NT2/D1 (cell line): ENCODE measurements at regions not wholly inside any gene's neighbourhood (a gene's known extent, or its start where the extent isn't known, plus 50 kb on each side); places are given as distances from the start of the nearest gene placed in this dataset.

Source experiments
- SUZ12 ChIP-seq: IDR thresholded peaks from 2 replicates; pipeline ENCODE4 v1.6.1; 2011; ENCODE audit not compliant: insufficient read length, insufficient read depth; ENCODE audit errors: extremely low read depth
- YY1 ChIP-seq: IDR thresholded peaks from 2 replicates; pipeline ENCODE4 v1.6.1; 2011; ENCODE audit not compliant: insufficient read length, insufficient read depth
- ZNF274 ChIP-seq: IDR thresholded peaks from 2 replicates; pipeline ENCODE4 v1.6.1; 2011; ENCODE audit warnings: mild to moderate bottlenecking, low read depth, low read length

- TF ChIP-seq SUZ12 (no peak), ZNF274 (no peak), YY1 (no peak)
Measured at GRCh38 chr12:116418551-116418950, 140.6 kb upstream of the MAP1LC3B2 start.
